ENCODE measurements at regions not wholly inside any gene's neighbourhood (a gene's known extent, or its start where the extent isn't known, plus 50 kb on each side); places are given as distances from the start of the nearest gene placed in this dataset.

- H3K36me3 ChIP-seq (ENCODE audit: low read depth), result no peaks in the 10 kb centered on the region
- no TSS peak for BruUV-seq (replicated peaks)
These were observed 146.7 kb upstream of the SMIM21 start for GRCh38 chr18:75574187-75574586.

GRCh38 chr18:75563150-75563549 is 135.6 kb upstream of the SMIM21 start:
- DNase-seq, result no peak
- Histone ChIP-seq H3K9me3 (ENCODE audit: insufficient read depth, low read depth) (no peaks in the 10 kb centered on the region), H3K79me2 (ENCODE audit: low read depth) (no peaks in the 10 kb centered on the region), H3K9me2 (ENCODE audit: insufficient read depth) (no peaks in the 10 kb centered on the region), H3K4me2 (no peak overlapping the region), H4K20me1 (ENCODE audit: insufficient read depth) (no peaks in the 10 kb centered on the region), H3K4me1 (replicated peaks; ENCODE audit: insufficient read depth) (no peaks in the 10 kb centered on the region), H3K27ac (no peak overlapping the region), H3K27me3 (ENCODE audit: insufficient read depth, low read depth) (peaks cover 86% of the 10 kb centered on the region), H3K36me3 (ENCODE audit: low read depth) (no peaks in the 10 kb centered on the region), H3F3A (ENCODE audit: insufficient read depth, low read depth) (no peaks in the 10 kb centered on the region), H2AFZ (no peak overlapping the region), H3K4me3 (no peak overlapping the region)
- ChIA-PET CTCF (no interaction called here), POLR2A (ENCODE audit: unreplicated experiment) (no interaction called here)
- intact Hi-C loops (cut with micrococcal nuclease; ENCODE audit: unreplicated experiment), result no loop called here
- no TSS peak for BruUV-seq (replicated peaks)
- no peak for TF ChIP-seq EZH2 (IDR thresholded peaks at IDR 0.05; ENCODE audit: low read depth)
- TF ChIP-seq CTCF (conservative IDR thresholded peaks at IDR 0.05), result no peak

More at GRCh38 chr18:75574187-75574586, 146.7 kb upstream of the SMIM21 start:
- no peaks in the 10 kb centered on the region for H3K79me2 ChIP-seq (ENCODE audit: low read depth)
- no peaks in the 10 kb centered on the region; the same call in 1 of the 2 replicates for H4K20me1 ChIP-seq (ENCODE audit: insufficient read depth)
- no peak overlapping the region for H3K27ac ChIP-seq
- POLR2A ChIA-PET (ENCODE audit: unreplicated experiment), result no interaction called here
- no peaks in the 10 kb centered on the region for H3K9me2 ChIP-seq (ENCODE audit: insufficient read depth)
- no peak overlapping the region for H2AFZ ChIP-seq
- intact Hi-C loops (cut with micrococcal nuclease; ENCODE audit: unreplicated experiment), result no loop called here
- no peak overlapping the region for H3K4me2 ChIP-seq
- TF ChIP-seq EZH2 (IDR thresholded peaks at IDR 0.05; ENCODE audit: low read depth), result no peak
- TF ChIP-seq CTCF (conservative IDR thresholded peaks at IDR 0.05), result no peak
- H3F3A ChIP-seq (ENCODE audit: insufficient read depth, low read depth), result no peaks in the 10 kb centered on the region
- DNase-seq, result no peak
- CTCF ChIA-PET, result no interaction called here
- no peaks in the 10 kb centered on the region for H3K9me3 ChIP-seq (ENCODE audit: insufficient read depth, low read depth)
- H3K4me1 ChIP-seq (replicated peaks; ENCODE audit: insufficient read depth), result no peaks in the 10 kb centered on the region
- peaks cover 13% of the 10 kb centered on the region; the same call in 1 of the 2 replicates for H3K27me3 ChIP-seq (ENCODE audit: insufficient read depth, low read depth)
- no peak overlapping the region for H3K4me3 ChIP-seq

DNA sequence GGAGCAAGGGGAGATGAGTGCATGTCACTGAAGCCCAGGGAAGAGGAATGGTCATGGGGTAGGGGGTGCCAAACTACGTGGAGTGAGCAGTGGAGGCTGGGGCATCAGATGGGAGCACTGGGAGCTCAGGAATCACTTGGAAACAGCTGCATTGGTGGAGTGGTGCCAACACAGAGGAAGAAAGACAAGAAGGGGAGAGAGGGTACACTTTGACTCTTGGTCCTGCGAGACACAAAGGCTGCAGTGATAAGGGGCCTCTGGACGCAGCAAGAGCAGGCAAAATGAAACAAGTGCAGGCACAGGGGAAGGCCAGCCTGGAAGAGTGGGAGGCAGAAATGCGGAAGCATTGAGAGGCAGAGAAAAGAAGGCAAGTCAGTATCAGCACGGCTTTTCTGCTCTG is 134.7 kb upstream of the SMIM21 start:
- intact Hi-C loops (cut with micrococcal nuclease; ENCODE audit: unreplicated experiment), result no loop called here
- Histone ChIP-seq H3K79me2 (ENCODE audit: low read depth) (no peaks in the 10 kb centered on the region), H3K27me3 (ENCODE audit: insufficient read depth, low read depth) (peaks cover 86% of the 10 kb centered on the region), H3K4me3 (no peak overlapping the region), H3K27ac (no peak overlapping the region), H4K20me1 (ENCODE audit: insufficient read depth) (no peaks in the 10 kb centered on the region), H3K9me3 (ENCODE audit: insufficient read depth, low read depth) (no peaks in the 10 kb centered on the region), H3K36me3 (ENCODE audit: low read depth) (no peaks in the 10 kb centered on the region), H3K4me2 (no peak overlapping the region), H3K9me2 (ENCODE audit: insufficient read depth) (no peaks in the 10 kb centered on the region), H2AFZ (no peak overlapping the region), H3K4me1 (replicated peaks; ENCODE audit: insufficient read depth) (no peaks in the 10 kb centered on the region), H3F3A (ENCODE audit: insufficient read depth, low read depth) (no peaks in the 10 kb centered on the region)
- BruUV-seq (replicated peaks), result no TSS peak
- DNase-seq, result no peak
- CTCF ChIA-PET, result no interaction called here
- POLR2A ChIA-PET (ENCODE audit: unreplicated experiment), result no interaction called here
- TF ChIP-seq CTCF (conservative IDR thresholded peaks at IDR 0.05) (no peak), EZH2 (IDR thresholded peaks at IDR 0.05; ENCODE audit: low read depth) (no peak)
